Liver (tissue), 3 donors: ENCODE measurements at regions not wholly inside any gene's neighbourhood (a gene's known extent, or its start where the extent isn't known, plus 50 kb on each side); places are given as distances from the start of the nearest gene placed in this dataset.

Experiments
- CTCF ChIP-seq: fragments of 150-350 bp; IDR thresholded peaks from 2 replicates; pipeline ENCODE4 v1.5.1; 2017; ENCODE audit warnings: improper control_type of control experiment, low read depth, low read length; ENCODE audit not compliant: missing input control
- JUND ChIP-seq, 2 donors: IDR thresholded peaks; 2 replicates each; pipeline ENCODE4 v1.6.1; 2016; ENCODE audit warnings: antibody characterized with exemption in 2 of 2
- NR2F2 ChIP-seq: IDR thresholded peaks from 2 replicates; pipeline ENCODE4 v1.6.1; 2016; ENCODE audit warnings: antibody characterized with exemption
- RAD21 ChIP-seq, 2 donors: IDR thresholded peaks; 2 replicates each; pipeline ENCODE4 v1.6.1; 2016; ENCODE audit warnings: antibody characterized with exemption in 2 of 2, mild to moderate bottlenecking in 2 of 2
- SP1 ChIP-seq: IDR thresholded peaks from 2 replicates; pipeline ENCODE4 v1.6.1; 2018; ENCODE audit warnings: antibody characterized with exemption, mild to moderate bottlenecking
- YY1 ChIP-seq: IDR thresholded peaks from 2 replicates; pipeline ENCODE4 v1.6.1; 2016; ENCODE audit warnings: antibody characterized with exemption, mild to moderate bottlenecking
- TF ChIP-seq, protein P1 (sequence below): IDR thresholded peaks from 2 replicates; pipeline ENCODE4 v1.6.1; 2016; ENCODE audit warnings: antibody characterized with exemption, mild to moderate bottlenecking
- donor health status: healthy.
- donor health status: healthy.

GRCh38 chr4:182085051-182085480 lies 158.1 kb upstream of the TENM3 start:
- TF ChIP-seq CTCF (no peak), SP1 (no peak), JUND (IDR thresholded peaks at IDR 0.05) (no peak), YY1 (no peak), RAD21 (IDR thresholded peaks at IDR 0.05) (no peak), NR2F2 (no peak)
- TF ChIP-seq, protein P1, sequence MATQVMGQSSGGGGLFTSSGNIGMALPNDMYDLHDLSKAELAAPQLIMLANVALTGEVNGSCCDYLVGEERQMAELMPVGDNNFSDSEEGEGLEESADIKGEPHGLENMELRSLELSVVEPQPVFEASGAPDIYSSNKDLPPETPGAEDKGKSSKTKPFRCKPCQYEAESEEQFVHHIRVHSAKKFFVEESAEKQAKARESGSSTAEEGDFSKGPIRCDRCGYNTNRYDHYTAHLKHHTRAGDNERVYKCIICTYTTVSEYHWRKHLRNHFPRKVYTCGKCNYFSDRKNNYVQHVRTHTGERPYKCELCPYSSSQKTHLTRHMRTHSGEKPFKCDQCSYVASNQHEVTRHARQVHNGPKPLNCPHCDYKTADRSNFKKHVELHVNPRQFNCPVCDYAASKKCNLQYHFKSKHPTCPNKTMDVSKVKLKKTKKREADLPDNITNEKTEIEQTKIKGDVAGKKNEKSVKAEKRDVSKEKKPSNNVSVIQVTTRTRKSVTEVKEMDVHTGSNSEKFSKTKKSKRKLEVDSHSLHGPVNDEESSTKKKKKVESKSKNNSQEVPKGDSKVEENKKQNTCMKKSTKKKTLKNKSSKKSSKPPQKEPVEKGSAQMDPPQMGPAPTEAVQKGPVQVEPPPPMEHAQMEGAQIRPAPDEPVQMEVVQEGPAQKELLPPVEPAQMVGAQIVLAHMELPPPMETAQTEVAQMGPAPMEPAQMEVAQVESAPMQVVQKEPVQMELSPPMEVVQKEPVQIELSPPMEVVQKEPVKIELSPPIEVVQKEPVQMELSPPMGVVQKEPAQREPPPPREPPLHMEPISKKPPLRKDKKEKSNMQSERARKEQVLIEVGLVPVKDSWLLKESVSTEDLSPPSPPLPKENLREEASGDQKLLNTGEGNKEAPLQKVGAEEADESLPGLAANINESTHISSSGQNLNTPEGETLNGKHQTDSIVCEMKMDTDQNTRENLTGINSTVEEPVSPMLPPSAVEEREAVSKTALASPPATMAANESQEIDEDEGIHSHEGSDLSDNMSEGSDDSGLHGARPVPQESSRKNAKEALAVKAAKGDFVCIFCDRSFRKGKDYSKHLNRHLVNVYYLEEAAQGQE = no peak
